MCF 10A (cell line): ENCODE measurements at regions not wholly inside any gene's neighbourhood (a gene's known extent, or its start where the extent isn't known, plus 50 kb on each side); places are given as distances from the start of the nearest gene placed in this dataset.
"Not testable (repeated sequence)": the region's sequence is repeated elsewhere in the genome, so short reads cannot be mapped to it uniquely, and the experiment has no call there.

Experiments
- BruUV-seq: library from RNA; stranded (reverse); fragments of 400-500 nt; replicated peaks from 2 replicates; lab custom pipeline; 2021; lab: Mats Ljungman, UMichigan
- CTCF ChIA-PET: fragments of 300-600 bp; sonication (Branson Sonifier 250); formaldehyde crosslinking; extraction: SDS; loops from one replicate; lab custom pipeline; 2021; ENCODE audit warnings: antibody characterized with exemption, inconsistent platforms; lab: Yijun Ruan, JAX
- POLR2A ChIA-PET: fragments of 300-600, 350-650 bp; sonication (Branson Sonifier 250); formaldehyde crosslinking; extraction: SDS; loops from one replicate; lab custom pipeline; 2020; ENCODE audit warnings: antibody characterized with exemption, inconsistent platforms; lab: Yijun Ruan, JAX
- DNase-seq: peaks from one replicate; pipeline ENCODE4 v3.0.0-alpha.2; 2018; ENCODE audit not compliant: unreplicated experiment
- H3K27ac Mint-ChIP-seq: one replicate; pipeline ENCODE4 v1.8.0; 2022; ENCODE audit warnings: mild to moderate bottlenecking, low read depth, mixed read lengths; ENCODE audit not compliant: unreplicated experiment
- H3K27me3 Mint-ChIP-seq: one replicate; pipeline ENCODE4 v1.8.0; 2022; ENCODE audit warnings: mixed read lengths; ENCODE audit not compliant: insufficient read depth, unreplicated experiment
- H3K36me3 Mint-ChIP-seq: one replicate; pipeline ENCODE4 v1.8.0; 2022; ENCODE audit warnings: mild to moderate bottlenecking, moderate library complexity, mixed read lengths; ENCODE audit not compliant: insufficient read depth, unreplicated experiment
- H3K4me1 Mint-ChIP-seq: one replicate; pipeline ENCODE4 v1.8.0; 2022; ENCODE audit warnings: mixed read lengths; ENCODE audit not compliant: insufficient read depth, unreplicated experiment
- H3K4me3 Mint-ChIP-seq: one replicate; pipeline ENCODE4 v1.8.0; 2022; ENCODE audit warnings: mild to moderate bottlenecking, moderate library complexity, mixed read lengths; ENCODE audit not compliant: unreplicated experiment
- H3K9me3 Mint-ChIP-seq: one replicate; pipeline ENCODE4 v1.8.0; 2022; ENCODE audit warnings: mixed read lengths; ENCODE audit not compliant: unreplicated experiment
- intact Hi-C: fragments of 100-400 bp; cut with micrococcal nuclease; formaldehyde crosslinking; loops from 2 replicates; pipeline ENCODE4 v1.14.1; 2022
- TF ChIP-seq, protein P1 (sequence below): fragments of 200-600 bp; IDR thresholded peaks from one replicate; pipeline ENCODE4 v1.8.0; 2022; ENCODE audit warnings: antibody characterized with exemption, mild to moderate bottlenecking; ENCODE audit not compliant: unreplicated experiment

- TF ChIP-seq, protein P1, sequence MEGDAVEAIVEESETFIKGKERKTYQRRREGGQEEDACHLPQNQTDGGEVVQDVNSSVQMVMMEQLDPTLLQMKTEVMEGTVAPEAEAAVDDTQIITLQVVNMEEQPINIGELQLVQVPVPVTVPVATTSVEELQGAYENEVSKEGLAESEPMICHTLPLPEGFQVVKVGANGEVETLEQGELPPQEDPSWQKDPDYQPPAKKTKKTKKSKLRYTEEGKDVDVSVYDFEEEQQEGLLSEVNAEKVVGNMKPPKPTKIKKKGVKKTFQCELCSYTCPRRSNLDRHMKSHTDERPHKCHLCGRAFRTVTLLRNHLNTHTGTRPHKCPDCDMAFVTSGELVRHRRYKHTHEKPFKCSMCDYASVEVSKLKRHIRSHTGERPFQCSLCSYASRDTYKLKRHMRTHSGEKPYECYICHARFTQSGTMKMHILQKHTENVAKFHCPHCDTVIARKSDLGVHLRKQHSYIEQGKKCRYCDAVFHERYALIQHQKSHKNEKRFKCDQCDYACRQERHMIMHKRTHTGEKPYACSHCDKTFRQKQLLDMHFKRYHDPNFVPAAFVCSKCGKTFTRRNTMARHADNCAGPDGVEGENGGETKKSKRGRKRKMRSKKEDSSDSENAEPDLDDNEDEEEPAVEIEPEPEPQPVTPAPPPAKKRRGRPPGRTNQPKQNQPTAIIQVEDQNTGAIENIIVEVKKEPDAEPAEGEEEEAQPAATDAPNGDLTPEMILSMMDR, result no peak
- no TSS peak for BruUV-seq
- no peak overlapping the region for H3K4me3 Mint-ChIP-seq
- H3K9me3 Mint-ChIP-seq, result peaks cover 14% of the 10 kb centered on the region
- intact Hi-C loops, result no loop called here
- H3K27me3 Mint-ChIP-seq, result no peaks in the 10 kb centered on the region
- no peaks in the 10 kb centered on the region for H3K36me3 Mint-ChIP-seq
- no peaks in the 10 kb centered on the region for H3K4me1 Mint-ChIP-seq
- no peak for DNase-seq
- ChIA-PET POLR2A (no interaction called here), CTCF (no interaction called here)
- H3K27ac Mint-ChIP-seq, result no peak overlapping the region
Observed at GRCh38 chr10:131833013-131833412, 67.8 kb upstream of the PPP2R2D start.

DNA sequence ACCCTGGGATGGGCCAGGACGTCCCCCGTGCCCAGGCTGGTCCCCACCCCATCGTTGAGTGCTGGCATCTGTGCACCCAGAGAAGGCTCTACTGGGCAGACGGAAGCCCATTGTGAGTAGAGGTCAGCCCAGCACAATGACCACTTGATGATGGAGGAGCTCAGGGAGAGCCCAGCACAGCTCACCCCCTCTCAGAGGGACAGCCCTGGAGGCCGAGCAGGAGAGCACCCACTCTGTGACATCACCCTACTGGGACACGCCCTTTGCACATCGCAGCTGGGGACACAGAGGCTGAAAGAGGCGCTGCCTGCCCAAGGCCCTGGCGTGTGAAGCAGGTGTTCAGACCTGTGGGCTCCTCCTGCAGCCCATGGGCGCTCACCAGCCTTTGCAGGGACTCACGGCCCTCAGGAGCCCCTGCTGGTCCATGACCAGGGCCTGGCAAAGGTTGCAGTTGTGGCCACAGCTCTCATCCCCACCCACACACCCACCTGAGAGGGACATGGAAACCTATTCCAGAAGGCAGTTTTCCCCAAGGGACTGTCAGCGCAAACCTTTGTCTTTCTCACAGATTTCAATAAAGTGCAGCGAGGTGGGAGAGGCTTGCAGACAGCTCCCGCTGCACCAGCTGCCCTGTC is 67.2 kb upstream of the PPP2R2D start:
- intact Hi-C loops, result no loop called here
- H3K27me3 Mint-ChIP-seq, result no peaks in the 10 kb centered on the region
- DNase-seq, result no peak
- POLR2A ChIA-PET, result no interaction called here
- no peak overlapping the region for H3K4me3 Mint-ChIP-seq
- CTCF ChIA-PET, result interaction anchor here (0.8 kb wide), 1 partner anchor 758 kb away, joined by 4 read pairs; no protein-coding TSS in a partner anchor
- TF ChIP-seq, protein P1, result no peak
- no TSS peak for BruUV-seq
- peaks cover 11% of the 10 kb centered on the region for H3K9me3 Mint-ChIP-seq
- H3K36me3 Mint-ChIP-seq, result no peaks in the 10 kb centered on the region
- H3K4me1 Mint-ChIP-seq, result no peaks in the 10 kb centered on the region
- H3K27ac Mint-ChIP-seq, result no peak overlapping the region

GRCh38 chr10:131834152-131834810 is 66.5 kb upstream of the PPP2R2D start:
- Mint-ChIP-seq H3K4me3 (no peak overlapping the region), H3K4me1 (no peaks in the 10 kb centered on the region), H3K9me3 (peaks cover 5% of the 10 kb centered on the region), H3K27ac (no peak overlapping the region), H3K27me3 (no peaks in the 10 kb centered on the region), H3K36me3 (no peaks in the 10 kb centered on the region)
- POLR2A ChIA-PET, result interaction anchor here (0.7 kb wide), 1 partner anchor 30 kb away, joined by 3 read pairs; no protein-coding TSS in a partner anchor
- DNase-seq, result no peak
- TF ChIP-seq, protein P1, result no peak
- CTCF ChIA-PET, result interaction anchor here (0.8 to 1.3 kb wide), 2 partner anchors 17 to 759 kb away, joined by 3 to 4 read pairs; no protein-coding TSS in a partner anchor
- intact Hi-C loops, result no loop called here
- no TSS peak for BruUV-seq

- BruUV-seq, result no TSS peak
- CTCF ChIA-PET, result interaction anchor here (0.7 kb wide), 1 partner anchor 8 kb away, joined by 3 read pairs; no protein-coding TSS in a partner anchor
Observed at GRCh38 chr10:131838966-131839742, 61.7 kb upstream of the PPP2R2D start.

GRCh38 chr10:131839880-131840787 is 60.7 kb upstream of the PPP2R2D start:
- H3K36me3 Mint-ChIP-seq, H3K4me3 Mint-ChIP-seq, BruUV-seq, H3K27me3 Mint-ChIP-seq, POLR2A ChIA-PET, H3K9me3 Mint-ChIP-seq, H3K27ac Mint-ChIP-seq, H3K4me1 Mint-ChIP-seq, DNase-seq, intact Hi-C loops: not testable (repeated sequence)
- CTCF ChIA-PET, result interaction anchor here (0.7 kb wide), 1 partner anchor 9 kb away, joined by 3 read pairs; no protein-coding TSS in a partner anchor

More at GRCh38 chr10:131838966-131839742, 61.7 kb upstream of the PPP2R2D start:
- POLR2A ChIA-PET, result no interaction called here
- DNase-seq, result no peak
- Mint-ChIP-seq H3K9me3 (no peaks in the 10 kb centered on the region), H3K36me3 (no peaks in the 10 kb centered on the region), H3K4me1 (no peaks in the 10 kb centered on the region), H3K27ac (no peak overlapping the region), H3K4me3 (no peak overlapping the region), H3K27me3 (no peaks in the 10 kb centered on the region)
- intact Hi-C loops, result no loop called here
- TF ChIP-seq, protein P1, result no peak
